Endothelial cell of umbilical vein (primary cell): ENCODE measurements at regions not wholly inside any gene's neighbourhood (a gene's known extent, or its start where the extent isn't known, plus 50 kb on each side); places are given as distances from the start of the nearest gene placed in this dataset.

Experiments
- BruUV-seq: library from RNA; stranded (reverse); fragments of 400-500 nt; replicated peaks from 2 replicates; lab custom pipeline; 2021; lab: Mats Ljungman, UMichigan
- CTCF ChIA-PET: fragments of 300-600, 350-600 bp; sonication (Branson Sonifier 250); formaldehyde crosslinking; loops from one replicate; lab custom pipeline; 2021; ENCODE audit warnings: antibody characterized with exemption, inconsistent platforms; lab: Charles Lee
- POLR2A ChIA-PET: fragments of 300-600, 350-600 bp; sonication (Branson Sonifier 250); formaldehyde crosslinking; loops from one replicate; lab custom pipeline; 2021; ENCODE audit warnings: antibody characterized with exemption, inconsistent platforms; lab: Charles Lee
- DNase-seq: peaks from one replicate; pipeline ENCODE4 v3.0.0-alpha.2; 2011; ENCODE audit warnings: low read depth, low spot score
- FAIRE-seq: peaks from 2 replicates; lab custom pipeline; 2011; peaks lifted over from hg19 to GRCh38; lab: Jason Lieb, UNC
- H2AFZ ChIP-seq: 2 replicates; pipeline ENCODE4 v1.6.0; 2012; ENCODE audit warnings: low read depth, low read length, control low read depth, inconsistent platforms
- H3K27ac ChIP-seq: 2 replicates; pipeline ENCODE4 v1.5.1; 2011; ENCODE audit warnings: low read depth, mild to moderate bottlenecking, control low read depth, low read length, moderate library complexity; ENCODE audit not compliant: insufficient read depth
- H3K27me3 ChIP-seq, 2 experiments: 2 replicates each; pipeline versions ENCODE4 v1.6.0 to v1.6.1; 2011; ENCODE audit warnings: low read length in 2 of 2, mixed read lengths in 1 of 2; ENCODE audit not compliant: control insufficient read depth in 2 of 2, insufficient read depth in 2 of 2
- H3K36me3 ChIP-seq, 2 experiments: 2 replicates in 1 of 2; 3 replicates in 1 of 2; pipeline ENCODE4 v1.5.1; 2011; ENCODE audit warnings: low read length in 2 of 2, mild to moderate bottlenecking in 1 of 2, moderate library complexity in 1 of 2; ENCODE audit not compliant: control insufficient read depth in 2 of 2, insufficient read depth in 2 of 2; ENCODE audit errors: extremely low read depth in 1 of 2
- H3K4me1 ChIP-seq: 3 replicates; pipeline ENCODE4 v1.5.1; 2011; ENCODE audit warnings: mild to moderate bottlenecking, low read length; ENCODE audit not compliant: control insufficient read depth, insufficient read depth; ENCODE audit errors: extremely low read depth
- H3K4me2 ChIP-seq: 2 replicates; pipeline ENCODE4 v1.6.1; 2011; ENCODE audit warnings: low read length, control low read depth, mixed read lengths; ENCODE audit not compliant: insufficient read depth
- H3K4me3 ChIP-seq, 3 experiments: fragments of 200-600 bp in 1 of 3; sonication (generic), shearing (Covaris generic) in 1 of 3; replicated peaks in 1 of 3; 2 replicates each; pipeline ENCODE4 v1.5.1; 2011 to 2016; ENCODE audit warnings: control low read depth in 3 of 3, low read length in 3 of 3, mild to moderate bottlenecking in 2 of 3, inconsistent platforms in 1 of 3, low read depth in 1 of 3, moderate library complexity in 1 of 3; ENCODE audit not compliant: insufficient read depth in 1 of 3
- H3K79me2 ChIP-seq: 2 replicates; pipeline ENCODE4 v1.6.0; 2012; ENCODE audit warnings: low read length, inconsistent platforms; ENCODE audit not compliant: control insufficient read depth, insufficient read depth
- H3K9ac ChIP-seq: replicated peaks from 2 replicates; pipeline ENCODE3; 2011; ENCODE audit warnings: low read length, control low read depth; ENCODE audit not compliant: insufficient read depth; ENCODE audit errors: extremely low read depth
- H3K9me1 ChIP-seq: replicated peaks from 3 replicates; pipeline ENCODE4 v1.6.0; 2011; ENCODE audit warnings: mild to moderate bottlenecking, low read length; ENCODE audit not compliant: control insufficient read depth, insufficient read depth; ENCODE audit errors: extremely low read depth
- H3K9me3 ChIP-seq: replicated peaks from 2 replicates; pipeline ENCODE4 v1.5.1; 2012; ENCODE audit warnings: low read length, inconsistent platforms; ENCODE audit not compliant: control insufficient read depth, insufficient read depth
- H4K20me1 ChIP-seq: replicated peaks from 2 replicates; pipeline ENCODE3; 2011; ENCODE audit warnings: mild to moderate bottlenecking, low read length; ENCODE audit not compliant: control insufficient read depth, insufficient read depth; ENCODE audit errors: extremely low read depth
- EZH2 ChIP-seq: IDR thresholded peaks from 2 replicates; pipeline ENCODE4 v1.6.1; 2012; ENCODE audit warnings: borderline replicate concordance, low read depth, mild to moderate bottlenecking, moderate library complexity, low read length, inconsistent platforms; ENCODE audit not compliant: severe bottlenecking
- FOS ChIP-seq: IDR thresholded peaks from 2 replicates; pipeline ENCODE4 v1.6.1; 2011; ENCODE audit warnings: mild to moderate bottlenecking, low read length, moderate library complexity, borderline replicate concordance; ENCODE audit not compliant: insufficient read depth
- GATA2 ChIP-seq: IDR thresholded peaks from 2 replicates; pipeline ENCODE4 v1.7.0; 2011; ENCODE audit warnings: low read depth, mild to moderate bottlenecking, moderate library complexity, mixed read lengths, low read length; ENCODE audit not compliant: insufficient read length, insufficient read depth
- JUN ChIP-seq: IDR thresholded peaks from 2 replicates; pipeline ENCODE4 v1.6.1; 2011; ENCODE audit warnings: borderline replicate concordance, low read depth; ENCODE audit not compliant: insufficient read length, insufficient read depth
- MYC ChIP-seq: IDR thresholded peaks from one replicate; pipeline ENCODE4 v1.6.1; 2011; ENCODE audit warnings: mild to moderate bottlenecking, low read depth, low read length
- POLR2A ChIP-seq: IDR thresholded peaks from 2 replicates; pipeline ENCODE4 v1.6.1; 2012; ENCODE audit warnings: low read depth, mild to moderate bottlenecking, control low read depth, low read length
- POLR2AphosphoS5 ChIP-seq: IDR thresholded peaks from 2 replicates; pipeline ENCODE4 v1.6.1; 2012; ENCODE audit warnings: low read depth, mild to moderate bottlenecking, control low read depth, low read length, moderate library complexity; ENCODE audit not compliant: insufficient read depth
- dilution Hi-C: fragments of 300-500 bp; cut with MboI; formaldehyde crosslinking; loops from one replicate; pipeline ENCODE4 v1.15.0; 2019; ENCODE audit warnings: low sequenced_read_pairs; ENCODE audit not compliant: extremely low pct_ligation_motif_present
- intact Hi-C: fragments of 100-400 bp; cut with micrococcal nuclease; formaldehyde crosslinking; loops from one replicate; pipeline ENCODE4 v1.10.0; 2022
- TF ChIP-seq, protein P1 (sequence below), 2 donors: IDR thresholded peaks; 1 replicate in 1 of 2; 2 replicates in 1 of 2; pipeline ENCODE4 v1.5.1; 2011; ENCODE audit warnings: low read length in 2 of 2, mild to moderate bottlenecking in 2 of 2, moderate library complexity in 2 of 2, control low read depth in 1 of 2, inconsistent platforms in 1 of 2, low read depth in 1 of 2; ENCODE audit not compliant: insufficient read depth in 1 of 2; ENCODE audit errors: extremely low read depth in 1 of 2
- TF ChIP-seq, protein P2 (sequence below): IDR thresholded peaks from 2 replicates; pipeline ENCODE4 v1.6.1; 2011; ENCODE audit not compliant: insufficient read depth, insufficient read length

DNA sequence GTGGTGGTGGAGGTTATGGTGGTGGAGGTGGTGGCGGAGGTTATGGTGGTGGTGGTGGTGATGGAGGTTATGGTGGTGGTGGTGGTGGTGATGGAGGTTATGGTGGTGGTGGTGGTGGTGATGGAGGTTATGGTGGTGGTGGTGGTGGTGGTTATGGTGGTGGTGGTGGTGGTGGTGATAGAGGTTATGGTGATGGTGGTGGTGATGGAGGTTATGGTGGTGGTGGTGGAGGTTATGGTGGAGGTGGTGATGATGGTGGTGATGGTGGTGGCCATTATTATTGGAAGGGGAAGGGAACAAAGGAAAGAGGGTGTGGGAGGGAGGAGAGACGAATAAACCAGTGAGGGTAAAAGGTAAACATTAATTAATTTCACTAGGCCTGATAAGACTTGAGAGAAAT is 53.5 kb upstream of the TCF20 start:
- dilution Hi-C loops (no loop called here), intact Hi-C loops (no loop called here)
- Histone ChIP-seq H3K4me1 (no peaks in the 10 kb centered on the region), H3K4me2 (no peak overlapping the region), H3K9me1 (no peaks in the 10 kb centered on the region), H3K27me3 (no peaks in the 10 kb centered on the region), H2AFZ (no peak overlapping the region), H4K20me1 (no peaks in the 10 kb centered on the region), H3K4me3 (no peak overlapping the region), H3K9ac (no peak overlapping the region), H3K9me3 (no peaks in the 10 kb centered on the region), H3K36me3 (no peaks in the 10 kb centered on the region), H3K27ac (no peak overlapping the region), H3K79me2 (no peaks in the 10 kb centered on the region)
- POLR2A ChIA-PET, result no interaction called here
- CTCF ChIA-PET, result no interaction called here
- FAIRE-seq, result no peak
- no TSS peak for BruUV-seq
- no peak for DNase-seq
- TF ChIP-seq POLR2A (no peak), EZH2 (no peak), GATA2 (no peak), MYC (no peak), FOS (no peak), POLR2AphosphoS5 (no peak), JUN (no peak)
- TF ChIP-seq, protein P1, sequence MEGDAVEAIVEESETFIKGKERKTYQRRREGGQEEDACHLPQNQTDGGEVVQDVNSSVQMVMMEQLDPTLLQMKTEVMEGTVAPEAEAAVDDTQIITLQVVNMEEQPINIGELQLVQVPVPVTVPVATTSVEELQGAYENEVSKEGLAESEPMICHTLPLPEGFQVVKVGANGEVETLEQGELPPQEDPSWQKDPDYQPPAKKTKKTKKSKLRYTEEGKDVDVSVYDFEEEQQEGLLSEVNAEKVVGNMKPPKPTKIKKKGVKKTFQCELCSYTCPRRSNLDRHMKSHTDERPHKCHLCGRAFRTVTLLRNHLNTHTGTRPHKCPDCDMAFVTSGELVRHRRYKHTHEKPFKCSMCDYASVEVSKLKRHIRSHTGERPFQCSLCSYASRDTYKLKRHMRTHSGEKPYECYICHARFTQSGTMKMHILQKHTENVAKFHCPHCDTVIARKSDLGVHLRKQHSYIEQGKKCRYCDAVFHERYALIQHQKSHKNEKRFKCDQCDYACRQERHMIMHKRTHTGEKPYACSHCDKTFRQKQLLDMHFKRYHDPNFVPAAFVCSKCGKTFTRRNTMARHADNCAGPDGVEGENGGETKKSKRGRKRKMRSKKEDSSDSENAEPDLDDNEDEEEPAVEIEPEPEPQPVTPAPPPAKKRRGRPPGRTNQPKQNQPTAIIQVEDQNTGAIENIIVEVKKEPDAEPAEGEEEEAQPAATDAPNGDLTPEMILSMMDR (IDR thresholded peaks at IDR 0.05; ENCODE audit: extremely low read depth in 1 of 2, insufficient read depth in 1 of 2, low read depth in 1 of 2, low read length in 2 of 2), result no peak
- TF ChIP-seq, protein P2, sequence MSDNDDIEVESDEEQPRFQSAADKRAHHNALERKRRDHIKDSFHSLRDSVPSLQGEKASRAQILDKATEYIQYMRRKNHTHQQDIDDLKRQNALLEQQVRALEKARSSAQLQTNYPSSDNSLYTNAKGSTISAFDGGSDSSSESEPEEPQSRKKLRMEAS, result no peak
